DND-41 (cell line): ENCODE measurements at regions not wholly inside any gene's neighbourhood (a gene's known extent, or its start where the extent isn't known, plus 50 kb on each side); places are given as distances from the start of the nearest gene placed in this dataset.

Experiments used
- EZH2 ChIP-seq: IDR thresholded peaks from 3 replicates; pipeline ENCODE4 v1.6.1; 2012; ENCODE audit warnings: borderline replicate concordance, low read depth, mild to moderate bottlenecking, moderate library complexity, low read length, inconsistent platforms; ENCODE audit not compliant: severe bottlenecking
- TF ChIP-seq, protein P1 (sequence below): IDR thresholded peaks from 2 replicates; pipeline ENCODE4 v1.5.1; 2012; ENCODE audit warnings: borderline replicate concordance, low read length, moderate library complexity, mild to moderate bottlenecking; ENCODE audit not compliant: poor library complexity, severe bottlenecking; ENCODE audit errors: extremely low read depth

DNA sequence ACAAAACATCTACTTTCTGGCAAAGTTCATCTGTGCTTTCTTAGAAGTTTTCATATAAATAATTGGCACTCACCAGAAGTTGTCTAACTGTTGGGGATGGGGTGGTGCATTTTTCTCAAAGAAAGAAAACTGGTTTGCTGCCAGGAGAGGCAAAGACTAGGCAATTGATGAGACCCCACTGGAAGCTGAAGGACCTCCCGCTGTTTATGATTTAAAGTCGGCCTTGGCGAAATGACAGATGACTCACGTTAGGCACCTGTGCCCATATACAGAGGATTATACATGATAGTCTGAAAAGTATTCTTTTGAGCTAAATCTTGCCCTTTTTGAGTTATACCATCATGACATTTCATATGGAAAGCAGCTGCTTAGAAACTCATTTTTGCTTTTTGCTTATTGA is 193.0 kb upstream of the ZFHX3 start:
- TF ChIP-seq, protein P1, sequence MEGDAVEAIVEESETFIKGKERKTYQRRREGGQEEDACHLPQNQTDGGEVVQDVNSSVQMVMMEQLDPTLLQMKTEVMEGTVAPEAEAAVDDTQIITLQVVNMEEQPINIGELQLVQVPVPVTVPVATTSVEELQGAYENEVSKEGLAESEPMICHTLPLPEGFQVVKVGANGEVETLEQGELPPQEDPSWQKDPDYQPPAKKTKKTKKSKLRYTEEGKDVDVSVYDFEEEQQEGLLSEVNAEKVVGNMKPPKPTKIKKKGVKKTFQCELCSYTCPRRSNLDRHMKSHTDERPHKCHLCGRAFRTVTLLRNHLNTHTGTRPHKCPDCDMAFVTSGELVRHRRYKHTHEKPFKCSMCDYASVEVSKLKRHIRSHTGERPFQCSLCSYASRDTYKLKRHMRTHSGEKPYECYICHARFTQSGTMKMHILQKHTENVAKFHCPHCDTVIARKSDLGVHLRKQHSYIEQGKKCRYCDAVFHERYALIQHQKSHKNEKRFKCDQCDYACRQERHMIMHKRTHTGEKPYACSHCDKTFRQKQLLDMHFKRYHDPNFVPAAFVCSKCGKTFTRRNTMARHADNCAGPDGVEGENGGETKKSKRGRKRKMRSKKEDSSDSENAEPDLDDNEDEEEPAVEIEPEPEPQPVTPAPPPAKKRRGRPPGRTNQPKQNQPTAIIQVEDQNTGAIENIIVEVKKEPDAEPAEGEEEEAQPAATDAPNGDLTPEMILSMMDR = no peak
- no peak for TF ChIP-seq EZH2
